Mucosa of rectum (tissue), 2 donors: ENCODE measurements at regions not wholly inside any gene's neighbourhood (a gene's known extent, or its start where the extent isn't known, plus 50 kb on each side); places are given as distances from the start of the nearest gene placed in this dataset.

Experiments
- H3K27ac ChIP-seq, 2 donors: one replicate each; pipeline ENCODE4 v1.7.0; 2013; ENCODE audit warnings: inconsistent platforms in 2 of 2, low read depth in 2 of 2, low read length in 2 of 2
- H3K27me3 ChIP-seq, 2 donors: one replicate each; pipeline ENCODE4 v1.7.0; 2013; ENCODE audit warnings: low read length in 2 of 2; ENCODE audit not compliant: control insufficient read depth in 2 of 2, insufficient read depth in 2 of 2
- H3K36me3 ChIP-seq, 2 donors: one replicate each; pipeline ENCODE4 v1.7.0; 2013; ENCODE audit warnings: low read length in 2 of 2; ENCODE audit not compliant: control insufficient read depth in 2 of 2, insufficient read depth in 2 of 2
- H3K4me1 ChIP-seq, 2 donors: one replicate each; pipeline ENCODE4 v1.7.0; 2013; ENCODE audit warnings: low read length in 2 of 2, mild to moderate bottlenecking in 1 of 2; ENCODE audit not compliant: control insufficient read depth in 2 of 2, insufficient read depth in 2 of 2
- H3K4me3 ChIP-seq, 2 donors: one replicate each; pipeline ENCODE4 v1.7.0; 2013; ENCODE audit warnings: low read length in 2 of 2
- H3K9ac ChIP-seq, 2 donors: one replicate each; pipeline ENCODE4 v1.7.0; 2013; ENCODE audit warnings: low read length in 2 of 2, low read depth in 1 of 2, mild to moderate bottlenecking in 1 of 2
- H3K9me3 ChIP-seq, 2 donors: one replicate each; pipeline ENCODE4 v1.7.0; 2013; ENCODE audit warnings: low read length in 2 of 2; ENCODE audit not compliant: control insufficient read depth in 2 of 2
- donor health status: healthy.
- donor health status: Normal muscosa, but diverticular disease.

DNA sequence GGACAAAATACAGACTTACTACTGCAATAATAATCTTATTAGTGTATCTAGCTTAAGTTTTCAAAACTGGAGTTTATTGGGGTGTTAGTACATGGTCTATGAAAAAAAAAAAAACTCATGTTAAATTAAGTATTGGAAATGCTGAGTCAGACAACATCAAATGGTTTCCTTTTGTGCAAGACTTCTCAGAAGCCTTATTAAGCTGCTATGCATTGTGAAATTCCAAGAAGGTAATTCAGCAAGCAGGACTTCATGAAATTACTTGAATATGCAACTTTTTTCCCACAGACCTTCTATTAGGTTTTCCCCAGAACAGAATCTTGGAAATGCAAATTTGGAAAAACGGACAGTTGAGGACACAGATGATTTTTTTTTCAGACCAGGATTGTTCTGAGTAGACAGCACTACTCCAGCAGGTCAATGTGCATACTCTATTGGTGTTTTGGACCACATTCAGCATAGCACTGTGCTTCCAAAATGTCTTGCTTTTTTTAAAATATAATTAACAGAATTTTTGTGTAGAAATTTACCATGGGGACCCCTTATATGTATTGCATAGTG lies 568.8 kb upstream of the TENM3 start:
- no peaks in the 10 kb centered on the region for H3K9me3 ChIP-seq
- no peaks in the 10 kb centered on the region for H3K36me3 ChIP-seq
- H3K9ac ChIP-seq = no peak overlapping the region
- no peaks in the 10 kb centered on the region for H3K4me1 ChIP-seq
- no peak overlapping the region for H3K4me3 ChIP-seq
- H3K27ac ChIP-seq = no peak overlapping the region
- no peaks in the 10 kb centered on the region for H3K27me3 ChIP-seq

DNA sequence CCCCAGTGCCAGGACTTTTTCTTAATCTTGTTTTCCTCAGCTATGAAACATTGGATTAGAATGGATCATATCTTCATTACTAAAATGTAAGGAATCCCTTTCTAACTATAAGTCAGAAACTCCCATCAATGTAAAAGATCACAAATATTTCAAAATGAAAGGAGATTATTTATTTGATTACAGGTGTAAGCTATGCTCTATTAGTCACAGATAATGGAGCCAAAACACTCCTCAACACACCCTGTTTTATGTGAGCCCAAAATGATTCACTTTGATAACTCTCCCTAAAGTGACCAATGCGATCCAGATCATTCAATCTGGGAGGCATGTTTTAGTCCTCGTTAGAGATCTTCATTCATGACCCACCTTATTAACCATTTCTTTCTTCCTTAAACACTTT lies 566.7 kb upstream of the TENM3 start:
- Histone ChIP-seq H3K9me3 (no peaks in the 10 kb centered on the region), H3K4me1 (no peaks in the 10 kb centered on the region), H3K27me3 (no peaks in the 10 kb centered on the region), H3K4me3 (no peak overlapping the region), H3K27ac (no peak overlapping the region), H3K36me3 (no peaks in the 10 kb centered on the region), H3K9ac (no peak overlapping the region)

DNA sequence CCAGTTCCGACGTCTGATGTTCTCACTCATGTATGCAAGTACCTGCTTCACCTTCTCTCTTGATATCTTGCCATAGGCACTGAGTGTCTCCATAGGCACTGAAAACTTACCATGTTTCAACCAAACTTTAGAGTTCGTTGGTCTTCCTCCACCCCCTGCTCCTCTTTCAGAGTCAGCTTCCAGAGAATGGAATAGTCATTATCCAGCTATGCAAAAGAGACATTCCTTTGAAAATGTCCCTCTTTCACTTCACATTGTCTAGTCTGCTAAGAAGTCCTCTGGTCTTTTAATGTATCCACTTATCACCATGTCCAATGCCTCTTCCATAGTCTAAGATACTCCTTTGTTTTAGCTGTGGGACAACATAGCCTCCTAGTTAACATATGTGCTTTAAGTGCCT lies 566.0 kb upstream of the TENM3 start:
- Histone ChIP-seq H3K4me1 (no peaks in the 10 kb centered on the region), H3K9ac (no peak overlapping the region), H3K27me3 (no peaks in the 10 kb centered on the region)

DNA sequence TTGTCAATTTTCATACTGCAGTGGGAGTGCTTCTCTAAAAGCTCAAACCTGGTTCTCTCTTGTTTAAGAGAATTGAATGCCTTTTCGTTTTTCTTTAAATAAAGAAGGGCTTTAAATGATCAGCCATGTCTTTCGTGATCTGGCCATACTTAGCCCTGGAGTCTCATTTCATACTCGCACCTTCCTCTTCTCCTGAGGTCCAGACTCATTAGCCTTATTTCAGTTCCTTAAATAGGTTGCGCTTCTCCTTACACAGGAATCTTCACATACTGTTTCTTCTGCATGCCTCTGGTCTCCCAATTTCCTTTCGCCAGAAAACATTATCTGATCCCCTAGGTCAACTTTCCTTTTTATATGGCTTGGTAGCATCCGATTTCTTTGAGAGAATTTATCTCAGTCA lies 565.6 kb upstream of the TENM3 start:
- Histone ChIP-seq H3K27me3 (no peaks in the 10 kb centered on the region), H3K9me3 (no peaks in the 10 kb centered on the region), H3K9ac (no peak overlapping the region), H3K36me3 (no peaks in the 10 kb centered on the region), H3K4me3 (no peak overlapping the region), H3K27ac (no peak overlapping the region), H3K4me1 (no peaks in the 10 kb centered on the region)

More for the DNA sequence above, 566.0 kb upstream of the TENM3 start:
- Histone ChIP-seq H3K4me3 (no peak overlapping the region), H3K36me3 (no peaks in the 10 kb centered on the region), H3K27ac (no peak overlapping the region), H3K9me3 (no peaks in the 10 kb centered on the region)

DNA sequence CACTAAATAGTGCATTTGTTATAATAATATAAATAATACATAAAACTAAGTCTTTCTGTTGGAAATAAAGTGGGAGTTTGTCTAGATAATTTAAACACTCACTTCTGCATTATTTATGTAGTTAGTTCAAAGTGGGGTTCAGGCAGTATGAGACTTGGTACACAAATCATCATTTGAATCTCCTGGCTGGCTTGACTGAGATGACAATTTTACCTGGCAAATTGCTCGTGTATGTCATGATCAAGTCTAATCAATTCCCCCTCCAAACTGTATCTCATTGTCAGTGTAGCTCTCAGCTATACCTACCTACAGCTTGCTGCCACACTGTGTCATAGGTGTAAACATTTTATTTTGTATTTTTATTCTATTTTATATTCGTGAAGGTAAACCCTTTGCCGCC lies 563.4 kb upstream of the TENM3 start:
- H3K27ac ChIP-seq = no peak overlapping the region
- no peaks in the 10 kb centered on the region for H3K9me3 ChIP-seq
- no peak overlapping the region for H3K4me3 ChIP-seq
- H3K27me3 ChIP-seq = no peaks in the 10 kb centered on the region
- no peaks in the 10 kb centered on the region for H3K4me1 ChIP-seq
- no peak overlapping the region for H3K9ac ChIP-seq
- no peaks in the 10 kb centered on the region for H3K36me3 ChIP-seq

DNA sequence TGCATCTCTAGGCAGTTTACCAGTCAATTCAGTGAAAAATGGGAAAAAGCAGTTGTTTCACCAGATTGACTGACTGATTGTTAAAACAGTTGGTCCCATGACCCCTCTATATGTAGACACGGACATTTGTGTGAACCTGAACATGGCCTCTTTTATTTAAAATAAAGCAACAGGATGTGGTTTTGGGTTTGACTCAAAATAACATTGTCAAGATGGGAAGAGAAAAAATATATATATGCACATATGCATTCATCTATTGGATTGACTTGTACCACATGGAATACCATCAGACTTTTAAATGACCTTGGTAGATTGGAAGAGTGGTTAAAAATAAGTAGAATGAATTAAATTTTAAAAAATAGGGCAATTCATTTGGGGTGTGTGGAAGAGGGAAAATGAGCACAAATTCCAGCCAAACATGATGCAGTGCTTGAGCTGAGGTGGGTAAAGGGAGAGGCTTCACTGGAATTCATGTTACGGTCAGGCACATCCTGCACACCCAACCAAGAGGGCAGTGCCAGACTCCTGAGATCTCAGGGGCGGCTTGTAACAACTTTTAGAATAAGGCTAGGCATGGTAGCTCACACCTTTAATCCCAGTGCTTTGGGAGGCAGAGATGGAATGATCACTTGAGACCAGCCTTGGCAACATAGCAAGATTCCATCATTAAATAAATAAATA lies 560.7 kb upstream of the TENM3 start:
- no peak overlapping the region for H3K27ac ChIP-seq
- H3K36me3 ChIP-seq = no peaks in the 10 kb centered on the region
- no peak overlapping the region for H3K9ac ChIP-seq
- H3K9me3 ChIP-seq = no peaks in the 10 kb centered on the region
- H3K27me3 ChIP-seq = no peaks in the 10 kb centered on the region
- H3K4me1 ChIP-seq = no peaks in the 10 kb centered on the region
- no peak overlapping the region for H3K4me3 ChIP-seq

DNA sequence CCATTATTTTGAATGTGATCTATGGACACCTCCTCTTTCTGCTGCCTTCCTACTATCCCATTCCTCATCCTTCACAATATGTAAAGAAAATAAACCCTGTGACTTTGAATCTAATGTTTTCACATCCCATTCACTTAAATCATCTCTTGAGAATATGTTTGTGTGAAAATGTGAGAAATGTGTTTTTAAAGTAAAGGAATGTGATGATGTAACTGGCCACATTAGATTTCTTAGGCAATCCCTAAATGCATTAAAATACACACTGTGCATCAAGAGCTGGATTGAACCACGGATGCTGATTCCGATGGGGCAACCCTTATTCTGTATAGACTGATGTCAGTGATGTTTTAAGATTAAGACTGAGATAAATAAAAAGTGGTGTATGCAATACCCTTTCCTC lies 558.9 kb upstream of the TENM3 start:
- no peak overlapping the region for H3K4me3 ChIP-seq
- H3K9me3 ChIP-seq = no peaks in the 10 kb centered on the region
- H3K27me3 ChIP-seq = no peaks in the 10 kb centered on the region
- H3K4me1 ChIP-seq = no peaks in the 10 kb centered on the region
- no peaks in the 10 kb centered on the region for H3K36me3 ChIP-seq
- H3K27ac ChIP-seq = no peak overlapping the region
- no peak overlapping the region for H3K9ac ChIP-seq

DNA sequence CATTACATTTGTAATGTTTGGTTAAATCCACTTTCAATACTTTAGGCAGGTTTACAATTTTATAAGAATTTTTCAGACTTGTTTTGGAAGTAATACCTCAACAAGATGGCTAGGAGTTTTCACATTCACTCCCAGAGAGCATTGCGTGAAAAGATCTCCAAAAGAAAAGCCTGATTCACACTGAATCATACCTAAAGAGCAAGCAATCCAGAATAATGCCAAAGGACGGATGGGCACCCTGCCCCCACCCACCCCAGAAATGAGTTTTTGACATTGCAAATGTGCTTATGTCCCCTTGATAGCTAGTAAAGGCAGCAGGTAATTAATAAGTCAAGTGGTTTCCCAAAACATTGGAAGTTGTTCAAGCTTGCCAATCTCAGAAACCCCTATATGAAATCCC lies 557.7 kb upstream of the TENM3 start:
- Histone ChIP-seq H3K9ac (no peak overlapping the region), H3K4me1 (no peaks in the 10 kb centered on the region), H3K27ac (no peak overlapping the region), H3K9me3 (no peaks in the 10 kb centered on the region), H3K27me3 (no peaks in the 10 kb centered on the region), H3K4me3 (no peak overlapping the region), H3K36me3 (no peaks in the 10 kb centered on the region)

DNA sequence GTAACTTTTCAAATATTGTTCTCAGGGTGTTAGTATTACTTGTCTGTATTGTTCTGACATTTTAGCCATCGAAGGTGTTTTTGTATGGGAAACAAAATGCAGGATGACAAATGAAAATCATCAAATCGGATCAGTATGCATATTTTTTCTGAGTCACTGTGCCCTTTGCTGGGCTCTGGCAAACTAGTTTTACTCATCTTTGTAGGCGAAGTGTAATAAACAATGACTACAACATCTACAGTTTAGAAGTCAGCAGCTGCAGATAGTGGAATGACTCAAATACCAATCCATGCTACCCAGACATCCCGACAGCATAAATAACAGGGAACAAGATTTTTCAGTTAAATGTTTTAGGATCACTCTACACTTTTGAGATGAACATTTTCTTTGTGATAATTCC lies 557.3 kb upstream of the TENM3 start:
- no peaks in the 10 kb centered on the region for H3K27me3 ChIP-seq
- no peak overlapping the region for H3K27ac ChIP-seq
- H3K4me1 ChIP-seq = no peaks in the 10 kb centered on the region
- H3K9me3 ChIP-seq = no peaks in the 10 kb centered on the region
- H3K4me3 ChIP-seq = no peak overlapping the region
- H3K9ac ChIP-seq = no peak overlapping the region
- no peaks in the 10 kb centered on the region for H3K36me3 ChIP-seq

DNA sequence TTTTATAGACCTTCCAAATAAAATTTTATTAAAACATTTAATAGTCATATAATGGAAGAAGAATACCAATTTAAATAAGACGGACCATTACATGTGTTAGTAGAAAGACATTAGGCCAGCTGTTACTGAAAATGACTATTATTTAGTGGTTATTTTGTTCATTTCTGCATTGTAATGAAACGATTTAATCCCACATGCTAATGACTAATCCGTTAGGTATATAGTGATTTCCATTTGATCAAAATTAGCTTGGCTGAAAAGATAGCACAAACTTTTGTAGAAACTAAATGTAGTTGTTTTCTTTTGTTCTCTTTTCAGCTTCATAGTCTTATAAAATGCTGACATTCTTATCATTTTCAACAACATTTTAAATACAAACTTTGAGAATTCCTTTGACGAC lies 556.1 kb upstream of the TENM3 start:
- Histone ChIP-seq H3K4me3 (no peak overlapping the region), H3K27me3 (no peaks in the 10 kb centered on the region), H3K9me3 (no peaks in the 10 kb centered on the region), H3K27ac (no peak overlapping the region), H3K9ac (no peak overlapping the region), H3K36me3 (no peaks in the 10 kb centered on the region), H3K4me1 (no peaks in the 10 kb centered on the region)
